Sigmoid colon (tissue), 4 donors: ENCODE measurements at regions not wholly inside any gene's neighbourhood (a gene's known extent, or its start where the extent isn't known, plus 50 kb on each side); places are given as distances from the start of the nearest gene placed in this dataset.

Source experiments
- POLR2AphosphoS5 ChIP-seq, 4 donors: sonication (generic); formaldehyde crosslinking; IDR thresholded peaks; one replicate each; pipeline ENCODE4 v1.6.1; 2017; ENCODE audit warnings: antibody characterized with exemption in 4 of 4
- TF ChIP-seq, protein P1 (sequence below), 4 experiments: fragments of 450-650 bp in 3 of 4; fragments of 200-600 bp in 1 of 4; IDR thresholded peaks; one replicate each; pipeline ENCODE4 v1.5.1; 2016 to 2019; ENCODE audit warnings: antibody characterized with exemption in 4 of 4, mild to moderate bottlenecking in 3 of 4, moderate library complexity in 2 of 4

DNA sequence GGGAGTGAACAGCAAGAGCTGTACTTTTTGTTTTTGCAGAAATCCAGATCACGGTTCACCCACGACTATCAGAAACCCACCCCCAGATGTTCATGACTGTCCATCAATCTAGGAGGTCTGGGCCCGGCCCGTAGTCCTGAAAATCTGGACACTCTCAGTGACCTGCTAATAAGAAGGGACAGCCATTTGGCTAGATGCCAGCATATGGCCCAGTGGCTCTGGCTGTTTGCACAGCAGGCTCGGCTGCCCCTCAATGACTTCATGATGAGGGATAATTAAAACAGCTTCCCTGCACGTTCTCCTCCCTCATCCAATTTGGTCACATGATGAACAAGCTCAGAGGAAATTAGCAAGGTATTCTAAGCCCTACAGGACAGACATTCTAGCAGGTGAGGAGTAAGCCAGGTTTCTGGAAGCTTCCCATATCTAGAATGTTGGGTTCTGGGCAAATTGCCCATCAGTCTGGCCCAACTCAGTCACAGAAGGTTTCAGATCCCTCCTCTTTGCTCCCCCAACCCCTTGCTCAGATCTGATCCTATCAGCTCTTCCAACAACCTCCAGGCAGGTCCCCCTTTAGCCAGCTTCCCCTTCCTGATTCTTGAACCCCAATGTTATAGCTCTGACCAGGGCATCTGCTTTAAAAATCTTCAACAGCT is 397.3 kb downstream of the SHANK2 start:
- TF ChIP-seq, protein P1, sequence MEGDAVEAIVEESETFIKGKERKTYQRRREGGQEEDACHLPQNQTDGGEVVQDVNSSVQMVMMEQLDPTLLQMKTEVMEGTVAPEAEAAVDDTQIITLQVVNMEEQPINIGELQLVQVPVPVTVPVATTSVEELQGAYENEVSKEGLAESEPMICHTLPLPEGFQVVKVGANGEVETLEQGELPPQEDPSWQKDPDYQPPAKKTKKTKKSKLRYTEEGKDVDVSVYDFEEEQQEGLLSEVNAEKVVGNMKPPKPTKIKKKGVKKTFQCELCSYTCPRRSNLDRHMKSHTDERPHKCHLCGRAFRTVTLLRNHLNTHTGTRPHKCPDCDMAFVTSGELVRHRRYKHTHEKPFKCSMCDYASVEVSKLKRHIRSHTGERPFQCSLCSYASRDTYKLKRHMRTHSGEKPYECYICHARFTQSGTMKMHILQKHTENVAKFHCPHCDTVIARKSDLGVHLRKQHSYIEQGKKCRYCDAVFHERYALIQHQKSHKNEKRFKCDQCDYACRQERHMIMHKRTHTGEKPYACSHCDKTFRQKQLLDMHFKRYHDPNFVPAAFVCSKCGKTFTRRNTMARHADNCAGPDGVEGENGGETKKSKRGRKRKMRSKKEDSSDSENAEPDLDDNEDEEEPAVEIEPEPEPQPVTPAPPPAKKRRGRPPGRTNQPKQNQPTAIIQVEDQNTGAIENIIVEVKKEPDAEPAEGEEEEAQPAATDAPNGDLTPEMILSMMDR (IDR thresholded peaks at IDR 0.05), result no peak
- no peak for TF ChIP-seq POLR2AphosphoS5 (IDR thresholded peaks at IDR 0.05)
